ENCODE measurements at regions not wholly inside any gene's neighbourhood (a gene's known extent, or its start where the extent isn't known, plus 50 kb on each side); places are given as distances from the start of the nearest gene placed in this dataset.

DNA sequence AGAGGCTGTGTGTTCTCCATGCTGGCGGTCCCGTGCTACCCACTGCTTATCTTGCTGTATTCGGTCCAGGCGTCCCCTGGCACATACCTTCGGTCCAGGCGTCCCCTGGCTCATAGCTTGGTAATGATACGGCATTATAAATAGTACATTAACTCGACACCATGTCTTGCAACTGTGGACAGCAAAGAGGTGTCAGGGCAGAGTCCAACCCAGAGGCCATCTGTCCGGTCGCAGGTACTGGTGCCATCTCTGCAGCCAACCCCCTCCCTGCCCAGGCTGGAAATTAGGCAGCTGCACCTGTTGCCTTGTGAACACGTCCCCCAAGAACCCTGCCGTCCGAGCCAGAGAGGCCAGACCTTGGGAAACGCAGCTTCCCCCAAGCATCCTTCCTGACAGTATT lies 634.3 kb downstream of the BRD1 start:
- DNase-seq (ENCODE audit: low read depth) = no peak

DNA sequence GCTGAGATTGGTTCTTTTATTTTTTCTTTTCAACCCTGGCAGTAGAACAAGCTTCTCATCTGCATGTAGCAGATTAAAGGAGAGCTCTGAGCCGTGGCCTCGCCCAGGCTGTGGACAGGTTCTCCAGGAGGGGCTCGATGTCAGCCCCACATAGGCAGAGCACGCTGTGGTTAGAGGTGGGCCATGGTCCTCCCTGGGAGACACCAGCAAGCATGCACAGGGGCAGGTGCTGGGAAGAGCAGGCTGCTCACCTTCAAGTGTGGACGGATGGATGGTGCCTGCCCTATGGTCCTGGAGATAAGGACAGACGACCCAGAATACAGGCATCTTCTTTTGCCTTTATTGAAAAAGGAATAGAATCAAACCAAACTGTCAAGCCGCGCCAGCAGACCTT lies 634.8 kb downstream of the BRD1 start:
- no peak for DNase-seq (ENCODE audit: low read depth)

- DNase-seq (ENCODE audit: low read depth) = no peak
Observed at GRCh38 chr22:49192180-49192856, 635.4 kb downstream of the BRD1 start.

DNA sequence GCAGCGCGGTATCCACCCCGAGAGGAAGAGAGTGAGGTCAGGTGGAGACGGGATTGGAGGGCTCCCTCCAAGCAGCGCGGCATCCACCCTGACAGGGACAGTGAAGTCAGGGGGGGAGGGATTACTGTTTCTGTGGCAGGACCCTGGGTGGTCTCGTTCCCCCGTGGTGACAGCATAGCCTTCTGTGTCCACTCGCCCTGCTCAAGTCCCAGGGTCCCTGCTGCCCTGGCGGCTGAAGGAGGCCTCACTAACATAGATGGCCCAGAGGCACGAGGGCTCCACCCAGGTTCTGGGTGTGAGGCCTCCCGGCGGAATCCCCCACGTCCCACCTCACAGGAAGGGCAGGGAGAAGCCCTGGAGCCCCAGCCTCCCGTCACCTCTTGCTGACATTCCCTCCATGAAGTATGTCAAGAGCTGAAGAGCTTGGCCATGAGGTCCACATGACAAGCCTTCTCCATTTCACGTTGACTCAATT lies 636.1 kb downstream of the BRD1 start:
- DNase-seq (ENCODE audit: low read depth) = no peak

DNA sequence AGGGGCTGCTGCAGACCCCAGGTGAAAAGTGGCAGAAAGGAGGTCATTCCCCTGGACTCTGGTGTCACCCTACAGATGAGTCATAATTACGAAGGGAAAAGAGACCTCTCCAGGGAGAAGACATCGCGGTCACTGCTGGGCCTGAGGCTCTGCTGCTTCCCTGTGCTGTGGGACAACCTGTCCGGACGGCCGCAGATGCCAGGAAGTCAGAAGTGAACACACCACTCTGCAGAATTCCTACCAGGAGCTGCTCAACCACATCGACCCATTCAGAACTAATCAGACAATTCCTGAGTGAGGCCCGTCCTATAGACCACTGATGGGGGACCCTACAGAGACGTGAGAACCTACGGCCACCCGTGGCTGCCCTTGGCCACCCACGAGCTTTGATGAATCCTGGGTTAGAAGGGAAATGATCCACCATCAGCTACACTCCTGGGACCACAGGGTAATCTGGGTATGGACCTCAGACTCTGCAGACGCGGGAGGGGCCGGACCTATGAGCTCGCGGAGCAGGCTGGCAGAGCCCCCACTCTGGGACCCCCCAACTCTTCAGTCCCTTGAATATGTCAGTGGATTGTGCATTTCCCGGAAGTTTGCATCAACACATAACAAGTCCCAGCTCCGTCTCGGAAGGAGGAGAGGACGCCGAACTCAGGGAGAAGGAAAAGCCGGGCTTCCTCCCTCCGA lies 636.7 kb downstream of the BRD1 start:
- no peak for DNase-seq (ENCODE audit: low read depth)

DNA sequence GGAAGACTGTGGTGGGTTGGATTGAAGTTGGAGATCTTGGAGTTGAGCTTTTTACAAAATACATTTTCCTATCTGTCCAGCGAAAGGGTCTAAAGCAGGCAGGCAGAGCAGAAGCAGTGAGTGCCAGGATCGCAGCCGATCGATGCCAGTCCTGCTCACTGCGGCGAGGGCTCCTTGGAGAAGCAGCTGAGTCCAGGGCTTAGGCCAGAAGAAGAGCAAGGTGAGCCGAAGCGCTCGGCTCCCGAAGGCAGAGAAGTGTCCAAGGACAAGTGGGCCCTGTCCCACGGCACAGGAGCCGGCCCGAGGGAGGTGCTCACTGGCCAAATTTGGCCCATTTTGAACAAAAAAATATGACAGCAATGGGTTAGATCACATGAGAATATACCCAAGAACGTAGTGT lies 637.8 kb downstream of the BRD1 start:
- no peak for DNase-seq (ENCODE audit: low read depth)

DNA sequence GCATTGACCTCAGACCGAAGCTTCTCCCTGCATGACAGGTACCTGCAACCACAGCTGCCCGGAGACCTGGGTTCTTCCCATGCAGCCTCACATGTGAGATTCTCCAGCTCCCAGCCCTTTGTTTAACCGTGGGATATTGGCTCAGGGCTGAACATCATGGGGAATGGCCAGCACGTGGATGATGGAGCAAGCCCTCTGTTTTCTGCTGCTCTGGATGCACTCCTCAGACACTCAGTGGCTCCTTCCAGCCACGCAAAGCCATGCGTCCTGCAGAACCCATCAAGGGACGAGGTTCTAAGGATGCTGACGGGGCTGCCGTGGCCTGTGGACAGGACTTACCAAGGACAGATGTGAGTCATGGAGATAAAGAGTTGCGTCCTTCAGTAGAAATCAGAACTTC lies 639.1 kb downstream of the BRD1 start:
- no peak for DNase-seq (ENCODE audit: low read depth)

- DNase-seq (ENCODE audit: low read depth) = no peak
Observed at GRCh38 chr22:49188091-49188490, 639.6 kb downstream of the BRD1 start.

DNA sequence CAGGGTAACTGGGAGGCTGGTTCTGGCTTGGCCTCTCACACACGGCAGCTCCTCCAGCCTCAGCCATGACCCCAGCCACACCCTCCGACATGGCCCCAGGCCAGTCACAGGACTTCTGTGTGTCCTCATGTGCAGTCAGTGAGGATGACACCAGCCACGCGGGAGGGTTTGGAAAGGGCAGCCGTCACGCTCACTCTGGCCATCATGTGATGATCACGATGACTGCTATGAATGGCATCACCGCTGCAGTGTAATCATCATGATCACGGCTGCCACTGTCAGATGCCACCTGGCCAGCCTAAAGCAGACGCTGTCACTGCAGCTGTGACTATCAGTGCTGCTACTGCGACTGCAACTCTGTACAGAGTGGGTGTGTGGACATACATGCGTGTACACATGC lies 640.9 kb downstream of the BRD1 start:
- no peak for DNase-seq (ENCODE audit: low read depth)

DNA sequence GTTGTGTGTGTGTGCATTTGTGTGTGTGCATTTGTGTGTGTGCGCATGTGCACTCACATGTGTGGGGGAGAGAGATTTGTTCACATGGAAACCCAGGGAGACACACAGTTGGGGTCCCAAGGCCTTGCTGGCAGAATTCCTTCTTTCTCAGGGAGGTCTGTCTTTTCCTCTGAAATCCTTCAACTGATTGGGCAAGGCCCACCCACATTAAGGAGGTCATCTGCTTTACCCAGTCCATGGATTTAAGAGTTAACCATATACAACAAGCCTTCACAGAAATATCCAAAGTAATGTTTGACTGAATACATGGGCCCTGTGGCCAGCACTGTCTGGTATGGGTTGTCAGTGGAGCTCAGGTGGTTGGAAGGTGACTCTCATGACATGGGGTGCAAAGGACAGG lies 641.4 kb downstream of the BRD1 start:
- no peak for DNase-seq (ENCODE audit: low read depth)

GRCh38 chr22:49185312-49185969 lies 642.2 kb downstream of the BRD1 start:
- DNase-seq (ENCODE audit: low read depth) = no peak

DNA sequence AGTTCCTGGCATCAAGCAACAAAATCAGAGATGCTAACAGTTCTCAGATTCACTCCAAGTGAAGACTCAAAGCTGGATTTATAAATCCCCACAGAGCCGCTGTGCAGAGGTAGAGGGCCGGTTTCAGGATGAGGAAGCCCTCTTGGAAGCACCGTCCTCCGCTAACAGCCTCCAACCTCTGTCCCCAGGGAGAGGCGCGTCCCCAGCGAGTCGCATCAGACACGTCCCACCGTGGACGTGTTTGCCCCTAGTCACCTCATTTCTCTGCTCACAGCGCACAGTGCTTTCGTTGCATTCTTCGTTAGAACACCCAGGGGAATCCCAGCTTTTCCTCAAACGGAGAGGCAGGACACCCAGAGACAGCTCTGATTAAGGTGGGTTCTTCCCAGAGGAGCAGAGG lies 642.9 kb downstream of the BRD1 start:
- no peak for DNase-seq (ENCODE audit: low read depth)

GRCh38 chr22:49183826-49184216 lies 643.9 kb downstream of the BRD1 start:
- DNase-seq (ENCODE audit: low read depth) = no peak

DNA sequence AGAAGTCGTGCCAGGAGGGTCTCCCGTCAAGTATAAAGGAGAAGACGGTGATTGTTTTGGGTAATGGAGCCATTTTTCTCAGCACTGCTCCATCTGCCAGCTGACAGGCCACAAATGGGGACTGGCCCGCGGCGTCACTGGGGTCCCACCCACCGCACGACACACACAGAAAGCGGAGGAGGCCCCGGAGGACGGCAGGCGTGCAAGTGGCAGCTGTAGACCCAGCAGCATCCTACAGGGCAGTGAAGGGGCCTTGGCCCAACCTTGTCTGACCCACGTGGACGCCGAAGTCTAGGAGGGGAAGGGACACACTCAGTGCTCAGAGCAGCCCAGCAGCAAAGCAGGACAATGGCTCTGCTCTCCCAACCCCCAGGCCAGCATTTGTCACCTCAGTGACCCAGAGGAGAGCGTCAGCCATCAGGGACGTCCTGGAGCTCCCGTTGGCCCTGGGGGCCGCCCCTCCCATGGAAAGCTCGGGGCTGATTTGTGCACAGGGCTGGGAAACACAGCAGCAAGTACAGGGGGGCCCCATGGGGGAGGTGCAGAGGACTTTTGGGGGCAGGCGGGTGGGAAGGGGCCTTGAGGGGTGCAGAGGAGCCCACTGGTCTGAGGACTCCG lies 644.4 kb downstream of the BRD1 start:
- no peak for DNase-seq (ENCODE audit: low read depth)

DNA sequence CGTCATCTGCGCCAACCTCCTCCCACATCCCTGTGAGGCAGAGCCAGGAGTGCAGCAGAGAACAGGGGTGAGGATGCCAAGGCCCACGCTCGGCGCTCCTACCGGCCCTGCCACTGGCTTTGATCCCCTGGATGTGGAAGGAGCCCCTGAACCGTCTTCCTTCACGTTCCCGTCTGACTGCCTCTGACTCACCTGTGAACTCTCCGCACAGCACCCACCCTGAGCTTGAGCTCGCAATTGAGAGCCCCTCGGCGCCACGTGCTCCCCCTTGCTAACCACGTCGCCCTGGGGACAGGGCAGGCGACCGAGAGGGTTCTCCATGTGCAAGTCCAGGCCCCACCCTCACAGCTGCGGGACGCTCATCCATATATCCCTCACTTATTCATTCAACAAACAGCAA lies 645.3 kb downstream of the BRD1 start:
- no peak for DNase-seq (ENCODE audit: low read depth)

GRCh38 chr22:49181942-49182341 lies 645.7 kb downstream of the BRD1 start:
- no peak for DNase-seq (ENCODE audit: low read depth)

- DNase-seq (ENCODE audit: low read depth) = no peak
Observed at GRCh38 chr22:49181431-49181830, 646.2 kb downstream of the BRD1 start.

DNA sequence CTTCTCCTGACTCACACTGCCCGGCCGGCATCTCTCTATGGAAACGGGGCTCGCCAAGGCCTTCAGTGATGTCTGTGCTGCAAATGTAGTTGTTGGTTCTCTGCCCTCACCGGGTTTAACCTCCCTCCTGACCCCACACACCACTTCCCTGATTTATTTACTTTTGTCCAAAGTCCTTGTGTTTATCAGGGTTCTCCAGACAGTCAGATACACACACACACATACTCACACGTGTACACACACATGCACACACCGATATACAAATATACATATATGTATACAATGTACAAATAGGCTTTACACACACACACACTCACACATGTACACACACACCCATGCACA lies 647.0 kb downstream of the BRD1 start:
- DNase-seq (ENCODE audit: low read depth) = no peak

- DNase-seq (ENCODE audit: low read depth) = no peak
Observed at GRCh38 chr22:49179886-49180682, 647.6 kb downstream of the BRD1 start.

DNA sequence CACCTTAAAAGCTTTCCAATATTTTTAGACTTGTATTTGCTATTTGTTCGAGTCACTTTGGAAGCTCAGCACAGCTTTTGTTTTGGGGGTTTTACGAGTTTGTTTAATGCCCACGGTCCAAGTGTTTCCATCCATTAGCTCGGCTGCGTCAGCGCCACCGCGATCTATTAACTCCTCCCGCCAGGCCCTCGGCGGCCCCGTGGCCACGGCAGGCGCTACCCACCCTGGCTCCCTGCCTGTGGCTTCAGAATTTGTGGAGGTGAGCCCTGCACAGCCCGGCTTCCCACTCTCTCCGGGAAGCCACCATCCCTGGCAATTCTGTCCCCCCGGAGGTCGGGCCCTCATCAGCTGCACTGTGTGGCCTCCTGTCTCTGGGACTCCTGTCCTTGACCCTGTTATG lies 648.5 kb downstream of the BRD1 start:
- DNase-seq (ENCODE audit: low read depth) = no peak

- DNase-seq (ENCODE audit: low read depth) = no peak
Observed at GRCh38 chr22:49178246-49179005, 649.2 kb downstream of the BRD1 start.

DNA sequence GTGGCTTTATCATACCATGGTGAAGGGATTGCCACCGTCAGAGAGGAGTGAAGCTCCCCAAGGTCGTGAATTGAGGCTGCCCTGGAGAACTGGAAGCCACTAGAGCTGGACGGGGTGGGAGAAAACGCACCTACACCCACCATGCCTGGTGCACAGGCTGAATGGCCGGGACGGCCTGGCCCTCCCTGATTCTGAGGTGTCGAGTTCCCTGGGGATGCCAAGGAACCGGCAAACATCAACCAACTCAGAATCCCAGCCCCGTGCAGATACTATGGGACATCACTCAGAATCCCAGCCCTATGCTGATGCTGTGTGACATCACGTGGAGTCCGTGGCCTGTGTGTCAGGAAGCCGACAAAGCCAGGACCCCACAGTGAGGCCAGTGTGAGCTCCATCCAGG lies 650.0 kb downstream of the BRD1 start:
- DNase-seq (ENCODE audit: low read depth) = no peak
